ENCODE measurements at regions not wholly inside any gene's neighbourhood (a gene's known extent, or its start where the extent isn't known, plus 50 kb on each side); places are given as distances from the start of the nearest gene placed in this dataset.
"Not testable (repeated sequence)": the region's sequence is repeated elsewhere in the genome, so short reads cannot be mapped to it uniquely, and the experiment has no call there.

DNA sequence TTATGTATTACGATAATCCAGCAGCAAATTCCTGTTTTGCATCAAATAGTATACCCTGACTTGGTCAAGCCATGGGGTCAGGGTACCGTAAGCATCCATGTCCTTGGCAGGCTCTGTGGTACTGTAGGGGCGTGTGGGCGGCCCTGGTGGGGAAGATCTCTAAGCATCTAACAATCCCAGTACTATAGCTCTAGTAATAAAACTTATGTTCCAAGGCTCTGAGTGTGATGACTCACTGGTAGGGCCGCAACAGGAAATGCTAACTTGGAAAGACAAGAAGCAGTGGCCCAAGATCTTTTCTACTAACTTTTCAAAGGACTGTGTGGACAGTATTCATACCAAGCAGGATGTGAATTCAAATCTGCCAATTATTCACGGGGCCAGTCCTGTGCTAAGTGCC, 63.8 kb downstream of the CLEC18A start:
- not testable (repeated sequence) for H3K4me3 ChIP-seq (replicated peaks; ENCODE audit: low read depth, low read length); DNase-seq (ENCODE audit: extremely low read depth, low read depth)

DNA sequence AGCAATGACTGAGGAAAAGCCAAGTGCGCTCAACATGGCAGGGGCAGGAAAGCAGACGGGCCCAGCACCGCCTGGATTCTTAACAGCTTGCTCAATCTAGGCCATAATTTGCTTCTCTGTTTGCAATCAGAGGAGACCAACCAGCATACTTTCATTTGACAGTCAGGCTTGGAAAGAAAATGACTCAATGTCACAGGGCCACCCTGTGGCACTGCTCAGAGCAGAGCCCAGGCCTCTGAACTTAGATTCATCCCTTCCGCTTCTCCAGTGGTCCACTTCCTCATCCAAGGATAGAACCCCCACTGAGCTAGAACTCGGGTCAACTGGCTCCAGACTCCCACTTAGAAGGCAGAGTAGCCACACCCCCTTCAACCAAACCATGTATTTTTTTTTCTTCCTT, 65.6 kb downstream of the CLEC18A start:
- H3K4me3 ChIP-seq (replicated peaks; ENCODE audit: low read depth, low read length); DNase-seq (ENCODE audit: extremely low read depth, low read depth): not testable (repeated sequence)

DNA sequence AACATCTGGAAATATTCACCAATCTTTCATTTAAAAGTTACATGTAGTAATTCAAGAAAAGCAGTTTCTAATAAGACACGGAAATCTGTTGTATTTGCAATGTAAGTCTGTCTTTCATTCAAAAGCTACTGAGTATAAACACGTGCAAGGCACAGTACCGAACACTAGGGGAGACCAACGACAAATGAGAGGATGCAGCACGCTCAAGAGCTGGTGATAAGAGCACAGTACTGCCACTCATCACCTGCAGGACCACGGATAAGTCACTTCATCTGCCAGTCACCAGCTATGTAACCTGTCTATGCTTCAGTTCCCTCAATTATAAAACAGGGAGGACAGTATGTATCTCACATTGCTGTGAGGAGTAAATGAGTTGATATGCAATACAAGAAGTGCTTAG, 67.1 kb downstream of the CLEC18A start:
- DNase-seq (ENCODE audit: extremely low read depth, low read depth): peak; percentile 16
- TF ChIP-seq, protein P1, sequence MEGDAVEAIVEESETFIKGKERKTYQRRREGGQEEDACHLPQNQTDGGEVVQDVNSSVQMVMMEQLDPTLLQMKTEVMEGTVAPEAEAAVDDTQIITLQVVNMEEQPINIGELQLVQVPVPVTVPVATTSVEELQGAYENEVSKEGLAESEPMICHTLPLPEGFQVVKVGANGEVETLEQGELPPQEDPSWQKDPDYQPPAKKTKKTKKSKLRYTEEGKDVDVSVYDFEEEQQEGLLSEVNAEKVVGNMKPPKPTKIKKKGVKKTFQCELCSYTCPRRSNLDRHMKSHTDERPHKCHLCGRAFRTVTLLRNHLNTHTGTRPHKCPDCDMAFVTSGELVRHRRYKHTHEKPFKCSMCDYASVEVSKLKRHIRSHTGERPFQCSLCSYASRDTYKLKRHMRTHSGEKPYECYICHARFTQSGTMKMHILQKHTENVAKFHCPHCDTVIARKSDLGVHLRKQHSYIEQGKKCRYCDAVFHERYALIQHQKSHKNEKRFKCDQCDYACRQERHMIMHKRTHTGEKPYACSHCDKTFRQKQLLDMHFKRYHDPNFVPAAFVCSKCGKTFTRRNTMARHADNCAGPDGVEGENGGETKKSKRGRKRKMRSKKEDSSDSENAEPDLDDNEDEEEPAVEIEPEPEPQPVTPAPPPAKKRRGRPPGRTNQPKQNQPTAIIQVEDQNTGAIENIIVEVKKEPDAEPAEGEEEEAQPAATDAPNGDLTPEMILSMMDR (IDR thresholded peaks at IDR 0.05; ENCODE audit: low read depth, low read length, missing control alignments): peak; percentile 18
- H3K4me3 ChIP-seq (replicated peaks; ENCODE audit: low read depth, low read length): no peak overlapping the region

DNA sequence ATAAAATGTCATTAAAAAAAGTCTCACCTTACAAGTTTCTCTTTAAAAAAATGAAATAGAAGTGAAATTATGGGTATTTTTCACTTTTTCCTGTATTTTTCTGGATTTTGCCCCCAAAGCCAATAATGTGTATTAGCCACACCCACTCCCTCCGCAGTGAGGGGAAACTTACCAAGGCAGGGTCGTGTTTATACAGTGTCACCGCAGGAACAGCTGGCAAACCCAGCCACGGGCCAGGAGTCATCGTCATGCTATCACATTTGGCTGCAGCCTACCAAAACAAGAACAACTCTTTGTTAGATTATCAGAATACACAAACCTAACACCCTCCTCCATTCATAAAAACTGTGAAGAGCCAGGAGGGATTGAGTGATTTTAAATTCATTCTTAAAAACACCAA, 72.1 kb downstream of the CLEC18A start:
- not testable (repeated sequence) for DNase-seq (ENCODE audit: extremely low read depth, low read depth); H3K4me3 ChIP-seq (replicated peaks; ENCODE audit: low read depth, low read length)

DNA sequence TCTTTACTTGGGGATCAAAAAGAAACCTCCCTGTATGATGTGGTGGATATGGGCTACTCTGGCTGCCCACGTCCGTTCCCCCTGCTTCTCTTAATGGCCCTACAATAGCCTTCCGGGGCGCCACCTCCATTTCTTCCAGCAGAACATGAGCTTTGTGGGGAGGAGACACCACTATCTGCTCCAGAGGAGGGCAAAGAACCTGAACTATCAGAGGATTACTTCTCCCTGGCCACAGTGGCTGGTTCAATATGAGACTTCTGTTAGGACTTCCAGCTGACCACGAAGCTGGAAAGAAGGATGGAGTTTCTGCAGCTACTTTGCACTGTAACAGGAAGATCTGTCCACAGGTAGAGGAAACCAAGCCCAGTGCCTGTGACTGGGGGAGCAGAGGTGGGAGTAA, 72.8 kb downstream of the CLEC18A start:
- DNase-seq (ENCODE audit: extremely low read depth, low read depth); H3K4me3 ChIP-seq (replicated peaks; ENCODE audit: low read depth, low read length): not testable (repeated sequence)

DNA sequence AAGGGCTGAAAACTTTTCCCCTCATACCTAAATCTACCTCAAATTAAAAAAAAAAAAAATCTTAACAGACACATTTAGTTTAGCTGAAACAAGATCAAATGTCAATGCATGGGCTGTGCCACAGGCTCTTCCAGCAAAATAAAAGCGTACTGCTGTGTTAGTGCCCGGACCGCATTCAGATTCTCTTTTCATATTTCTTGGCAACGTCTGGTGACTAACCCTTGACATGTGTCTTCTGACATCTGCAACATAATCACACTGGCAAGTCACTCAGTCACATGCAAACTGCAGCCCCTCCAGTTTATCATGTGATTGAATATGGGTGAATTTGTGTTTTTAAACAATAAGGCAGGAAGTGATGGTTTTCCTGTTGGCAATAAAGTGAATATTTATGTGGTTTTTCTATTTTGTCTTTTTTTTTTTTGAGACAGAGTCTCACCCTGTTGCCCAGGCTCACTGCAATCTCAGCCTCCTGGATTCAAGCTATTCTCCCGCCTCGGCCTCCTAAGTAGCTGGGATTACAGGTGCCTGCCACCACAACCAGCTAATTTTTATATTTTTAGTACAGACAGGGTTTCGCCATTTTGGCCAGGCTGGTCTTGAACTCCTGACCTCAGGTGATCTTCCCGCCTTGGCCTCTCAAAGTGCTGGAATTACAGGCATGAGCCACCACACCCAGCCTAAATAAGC, 75.2 kb downstream of the CLEC18A start:
- DNase-seq (ENCODE audit: extremely low read depth, low read depth): peak; percentile 25
- not testable (repeated sequence) for H3K4me3 ChIP-seq (replicated peaks; ENCODE audit: low read depth, low read length)

DNA sequence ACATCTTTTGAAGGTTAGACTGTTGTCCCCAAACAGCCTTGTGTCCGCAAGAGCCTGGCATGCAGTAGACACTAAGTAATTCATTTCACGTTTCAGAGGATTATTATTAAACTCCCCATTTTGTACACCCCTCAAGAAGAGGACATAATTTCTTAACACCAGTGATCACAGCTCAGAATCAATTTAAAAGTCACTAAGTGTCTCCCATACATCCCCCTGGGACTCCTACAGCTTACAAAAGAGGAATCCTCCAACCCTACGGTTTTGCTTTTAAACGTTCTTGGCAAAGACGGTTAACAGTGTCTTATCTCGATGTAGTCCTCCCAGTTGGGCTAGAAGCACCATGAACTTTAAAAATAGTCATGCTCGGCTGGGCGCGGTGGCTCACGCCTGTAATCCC, 81.2 kb upstream of the PDPR start:
- H3K4me3 ChIP-seq (replicated peaks; ENCODE audit: low read depth, low read length); DNase-seq (ENCODE audit: extremely low read depth, low read depth): not testable (repeated sequence)

DNA sequence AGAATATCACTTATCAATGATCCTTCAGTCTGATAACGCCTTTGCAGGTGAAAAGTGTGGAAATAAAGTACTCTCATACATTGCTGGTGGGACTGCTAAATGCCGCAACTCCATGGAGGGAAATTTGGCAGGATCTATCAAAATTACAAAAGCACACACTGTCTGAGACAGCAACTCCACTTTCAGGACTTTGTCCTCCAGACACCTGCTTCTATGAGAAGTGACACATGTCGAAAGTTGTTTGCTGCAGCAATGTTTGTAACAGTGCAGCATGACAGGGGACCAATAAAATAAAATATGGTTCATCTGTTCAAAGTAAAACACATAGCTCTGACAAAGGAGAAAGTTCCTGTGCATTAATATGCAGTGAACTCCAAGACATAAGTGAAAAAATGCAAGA, 76.2 kb upstream of the PDPR start:
- H3K4me3 ChIP-seq (replicated peaks; ENCODE audit: low read depth, low read length); DNase-seq (ENCODE audit: extremely low read depth, low read depth): not testable (repeated sequence)

DNA sequence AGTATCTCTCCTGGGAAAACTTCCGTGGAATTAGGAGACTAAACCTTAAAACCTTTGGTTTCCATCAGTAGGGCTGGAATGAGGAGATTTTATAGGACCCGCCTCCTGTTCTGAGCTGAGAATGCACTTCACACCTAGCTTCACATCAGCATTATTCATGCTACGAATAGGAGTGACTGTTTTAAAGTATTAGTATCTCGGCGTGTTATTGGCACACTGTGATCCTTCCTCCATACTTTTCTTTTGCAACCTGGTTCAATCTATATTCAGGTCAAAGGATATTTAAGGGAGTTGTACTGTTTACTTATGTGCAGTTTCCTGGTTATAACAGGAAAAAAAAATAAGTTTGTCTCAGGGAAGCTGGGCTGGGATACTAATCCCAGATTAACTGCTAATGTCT, 73.6 kb upstream of the PDPR start:
- not testable (repeated sequence) for H3K4me3 ChIP-seq (replicated peaks; ENCODE audit: low read depth, low read length); DNase-seq (ENCODE audit: extremely low read depth, low read depth)

DNA sequence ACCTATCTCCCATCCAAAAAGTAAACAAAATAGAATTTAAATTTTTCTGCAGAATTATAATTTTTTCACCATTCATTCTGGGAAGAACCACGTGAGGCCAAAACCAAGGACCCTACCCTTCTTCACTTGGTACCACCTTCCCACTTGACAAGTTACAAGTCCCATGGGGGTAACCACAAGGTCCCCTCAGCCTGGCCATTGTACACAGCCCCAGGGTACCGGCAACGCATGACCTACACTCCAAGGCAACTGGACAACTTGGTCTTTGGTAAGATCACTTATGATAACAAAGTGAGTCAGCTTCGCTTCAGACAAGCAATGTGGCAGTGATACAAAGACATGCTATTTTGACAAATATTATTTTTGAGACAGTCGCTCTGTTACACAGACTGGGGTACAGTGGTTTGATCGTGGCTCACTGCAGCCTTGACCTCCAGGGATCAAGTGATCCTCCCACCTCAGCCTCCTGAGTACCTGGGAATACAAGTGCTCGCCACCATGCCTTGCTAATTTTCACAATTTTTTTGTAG, 70.5 kb upstream of the PDPR start:
- not testable (repeated sequence) for H3K4me3 ChIP-seq (replicated peaks; ENCODE audit: low read depth, low read length); DNase-seq (ENCODE audit: extremely low read depth, low read depth)

DNA sequence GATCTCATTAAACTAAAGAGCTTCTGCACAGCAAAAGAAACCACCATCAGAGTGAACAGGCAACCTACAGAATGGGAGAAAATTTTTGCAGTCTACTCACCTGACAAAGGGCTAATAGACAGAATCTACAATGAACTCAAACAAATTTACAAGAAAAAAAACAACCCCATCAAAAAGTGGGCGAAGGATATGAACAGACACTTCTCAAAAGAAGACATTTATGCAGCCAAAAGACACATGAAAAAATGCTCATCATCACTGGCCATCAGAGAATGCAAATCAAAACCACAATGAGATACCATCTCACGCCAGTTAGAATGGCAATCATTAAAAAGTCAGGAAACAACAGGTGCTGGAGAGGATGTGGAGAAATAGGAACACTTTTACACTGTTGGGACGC, 67.6 kb upstream of the PDPR start:
- DNase-seq (ENCODE audit: extremely low read depth, low read depth); H3K4me3 ChIP-seq (replicated peaks; ENCODE audit: low read depth, low read length): not testable (repeated sequence)

DNA sequence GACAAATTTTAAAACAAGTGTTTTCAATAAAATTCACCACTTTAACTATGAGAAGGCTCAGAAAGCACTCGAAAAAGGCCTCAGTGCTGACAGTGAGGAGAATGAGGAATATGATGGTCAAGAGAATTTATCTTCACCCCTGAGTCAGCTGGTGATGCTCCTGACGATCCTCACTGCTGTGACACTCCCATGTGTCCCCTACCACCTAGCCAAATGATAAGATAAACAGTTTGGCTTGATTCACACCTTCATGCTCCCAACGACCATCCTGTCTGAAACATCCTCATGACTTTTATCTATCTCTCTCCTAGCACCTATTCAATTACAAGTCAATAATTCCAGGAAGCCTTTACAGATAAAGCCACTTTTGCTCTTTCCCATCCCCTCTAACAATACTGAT, 66.0 kb upstream of the PDPR start:
- not testable (repeated sequence) for DNase-seq (ENCODE audit: extremely low read depth, low read depth); H3K4me3 ChIP-seq (replicated peaks; ENCODE audit: low read depth, low read length)

DNA sequence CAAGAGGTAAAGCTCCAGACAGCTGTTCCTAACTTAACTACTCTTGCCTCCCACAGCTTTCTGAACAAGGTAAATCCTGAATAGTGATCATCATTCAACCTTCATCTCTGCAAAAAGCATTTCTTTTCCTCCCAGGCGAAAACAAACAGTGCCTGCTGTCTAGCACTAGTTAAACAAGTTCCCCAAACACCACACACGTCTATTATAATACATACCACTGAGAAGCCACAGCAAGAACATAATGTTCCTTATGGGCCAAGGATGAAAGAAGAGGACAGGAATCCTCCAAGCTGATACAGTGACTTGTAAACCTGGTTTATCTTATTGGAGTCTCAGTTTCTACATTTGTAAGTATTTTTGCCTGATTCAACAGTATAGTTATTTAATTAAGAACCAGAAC, 56.1 kb upstream of the PDPR start:
- not testable (repeated sequence) for H3K4me3 ChIP-seq (replicated peaks; ENCODE audit: low read depth, low read length); DNase-seq (ENCODE audit: extremely low read depth, low read depth)

DNA sequence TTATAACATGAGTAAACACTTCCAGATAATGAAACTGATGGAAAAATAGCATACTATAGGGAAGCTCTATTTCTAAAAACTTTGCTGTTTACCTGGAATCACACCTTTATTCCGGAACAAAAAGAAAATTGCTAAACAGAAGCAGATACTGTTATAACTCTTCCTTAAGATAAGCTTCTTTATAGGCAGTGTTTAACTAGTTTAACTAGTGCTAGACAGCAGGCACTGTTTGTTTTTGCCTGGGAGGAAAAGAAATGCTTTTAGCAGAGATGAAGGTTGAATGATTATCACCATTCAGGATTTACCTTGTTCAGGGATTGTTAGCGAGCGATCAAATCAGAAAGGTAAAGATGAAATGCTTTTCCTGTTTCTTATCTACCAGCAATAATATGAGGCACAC, 54.7 kb upstream of the PDPR start:
- H3K4me3 ChIP-seq (replicated peaks; ENCODE audit: low read depth, low read length); DNase-seq (ENCODE audit: extremely low read depth, low read depth): not testable (repeated sequence)

DNA sequence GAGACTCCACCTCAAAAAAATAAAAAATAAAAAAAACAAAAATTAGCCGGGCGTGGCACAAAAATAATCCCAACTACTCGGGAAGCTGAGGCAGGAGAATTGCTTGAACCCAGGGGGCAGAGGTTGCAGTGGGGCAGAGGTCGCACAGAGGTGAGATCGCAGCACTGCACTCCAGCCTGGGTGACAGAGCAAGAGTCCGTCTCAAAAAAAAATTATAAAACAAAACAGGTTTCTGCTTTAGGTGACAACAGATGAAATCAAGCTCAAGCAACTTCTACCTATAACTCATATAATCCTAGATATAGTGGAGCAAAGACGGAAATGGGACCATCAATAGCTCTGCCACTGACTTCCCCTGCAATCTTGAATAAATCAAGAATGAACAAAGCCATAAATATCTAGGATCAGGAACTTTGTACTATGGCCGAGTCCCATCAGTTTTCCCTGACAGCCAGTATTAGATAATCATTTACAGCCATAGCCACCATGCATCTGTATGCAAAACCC, 53.6 kb upstream of the PDPR start:
- not testable (repeated sequence) for DNase-seq (ENCODE audit: extremely low read depth, low read depth); H3K4me3 ChIP-seq (replicated peaks; ENCODE audit: low read depth, low read length)

DNA sequence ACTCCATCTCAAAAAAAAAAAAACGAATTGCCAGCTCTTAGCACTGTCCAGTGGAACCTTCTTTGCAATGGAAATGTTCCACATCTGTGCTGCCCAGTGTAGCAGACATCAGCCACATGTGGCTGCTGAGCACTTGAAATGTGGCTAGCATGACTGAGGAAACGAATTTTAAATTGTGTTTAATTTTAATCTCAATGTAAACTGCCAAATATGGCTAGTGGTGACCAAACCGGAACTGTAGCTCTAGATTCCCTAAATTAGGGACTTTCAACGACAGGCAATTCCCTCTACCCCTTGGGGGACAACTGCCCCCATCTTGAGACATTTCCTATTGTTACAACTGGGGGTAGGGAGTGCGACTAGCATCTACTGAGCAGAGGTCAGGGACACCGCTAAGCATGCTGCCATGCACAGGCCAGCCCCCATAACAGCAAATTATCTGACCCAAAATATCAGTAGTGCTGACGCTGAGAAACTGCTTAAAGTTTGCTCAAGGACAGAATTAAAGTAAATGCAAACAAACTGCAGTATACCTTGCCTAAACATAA, 52.4 kb upstream of the PDPR start:
- not testable (repeated sequence) for H3K4me3 ChIP-seq (replicated peaks; ENCODE audit: low read depth, low read length); DNase-seq (ENCODE audit: extremely low read depth, low read depth)

DNA sequence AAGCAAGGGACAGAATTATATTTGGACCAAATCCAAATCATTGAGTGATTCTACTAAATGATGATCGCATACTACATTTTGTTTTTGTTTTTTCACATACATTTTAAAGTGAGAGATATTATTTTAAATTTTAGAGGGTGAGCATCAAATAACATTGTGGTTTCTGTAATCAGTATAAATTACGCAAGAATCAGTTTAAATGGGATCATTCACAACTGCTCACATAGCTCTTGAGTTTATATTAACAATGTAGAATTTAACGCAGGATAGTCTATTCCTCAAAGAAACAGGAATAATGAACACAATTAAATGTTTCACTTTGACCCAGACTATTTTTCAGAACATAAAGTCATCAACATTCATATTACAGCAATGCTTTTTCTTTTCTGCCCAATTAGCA, 51.2 kb upstream of the PDPR start:
- not testable (repeated sequence) for DNase-seq (ENCODE audit: extremely low read depth, low read depth); H3K4me3 ChIP-seq (replicated peaks; ENCODE audit: low read depth, low read length)
